ENCODE measurements at regions not wholly inside any gene's neighbourhood (a gene's known extent, or its start where the extent isn't known, plus 50 kb on each side); places are given as distances from the start of the nearest gene placed in this dataset.

DNA sequence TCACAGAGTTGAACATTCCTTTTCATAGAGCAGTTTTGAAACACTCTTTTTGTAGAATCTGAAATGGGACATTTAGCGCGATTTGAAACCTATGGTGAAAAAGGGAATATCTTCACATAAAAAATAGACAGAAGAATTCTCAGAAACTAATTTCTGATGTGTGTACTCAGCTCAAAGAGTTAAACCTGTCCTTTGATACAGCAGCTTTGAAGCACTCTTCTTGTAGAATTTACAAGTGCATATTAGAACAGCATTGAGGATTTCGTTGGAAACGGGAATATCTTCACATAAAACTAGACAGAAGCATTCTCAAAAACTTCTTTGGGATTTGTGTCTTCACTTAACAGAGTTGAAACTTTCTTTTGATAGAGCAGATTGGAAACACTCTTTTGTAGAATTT lies 650.7 kb upstream of the ZNF337 start:
- TF ChIP-seq, protein P1, sequence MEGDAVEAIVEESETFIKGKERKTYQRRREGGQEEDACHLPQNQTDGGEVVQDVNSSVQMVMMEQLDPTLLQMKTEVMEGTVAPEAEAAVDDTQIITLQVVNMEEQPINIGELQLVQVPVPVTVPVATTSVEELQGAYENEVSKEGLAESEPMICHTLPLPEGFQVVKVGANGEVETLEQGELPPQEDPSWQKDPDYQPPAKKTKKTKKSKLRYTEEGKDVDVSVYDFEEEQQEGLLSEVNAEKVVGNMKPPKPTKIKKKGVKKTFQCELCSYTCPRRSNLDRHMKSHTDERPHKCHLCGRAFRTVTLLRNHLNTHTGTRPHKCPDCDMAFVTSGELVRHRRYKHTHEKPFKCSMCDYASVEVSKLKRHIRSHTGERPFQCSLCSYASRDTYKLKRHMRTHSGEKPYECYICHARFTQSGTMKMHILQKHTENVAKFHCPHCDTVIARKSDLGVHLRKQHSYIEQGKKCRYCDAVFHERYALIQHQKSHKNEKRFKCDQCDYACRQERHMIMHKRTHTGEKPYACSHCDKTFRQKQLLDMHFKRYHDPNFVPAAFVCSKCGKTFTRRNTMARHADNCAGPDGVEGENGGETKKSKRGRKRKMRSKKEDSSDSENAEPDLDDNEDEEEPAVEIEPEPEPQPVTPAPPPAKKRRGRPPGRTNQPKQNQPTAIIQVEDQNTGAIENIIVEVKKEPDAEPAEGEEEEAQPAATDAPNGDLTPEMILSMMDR (conservative IDR thresholded peaks at IDR 0.05; ENCODE audit: low read depth, low read length) = no peak
- TF ChIP-seq EZH2 (IDR thresholded peaks at IDR 0.05; ENCODE audit: borderline replicate concordance, low read depth, low read length, poor library complexity, severe bottlenecking) = no peak
